GM19239 (cell line): ENCODE measurements at regions not wholly inside any gene's neighbourhood (a gene's known extent, or its start where the extent isn't known, plus 50 kb on each side); places are given as distances from the start of the nearest gene placed in this dataset.
A peak's percentile ranks its signal among the peaks of the same experiment; 100 is the strongest.
"Not testable (repeated sequence)": the region's sequence is repeated elsewhere in the genome, so short reads cannot be mapped to it uniquely, and the experiment has no call there.

Experiments
- DNase-seq: peaks from one replicate; pipeline ENCODE4 v3.0.0; 2011; ENCODE audit warnings: low spot score; ENCODE audit not compliant: insufficient read length
- FAIRE-seq: peaks from 2 replicates; lab custom pipeline; 2011; peaks lifted over from hg19 to GRCh38; lab: Jason Lieb, UNC

GRCh38 chr20:1727303-1727702 lies 69.7 kb upstream of the SIRPG start:
- DNase-seq, FAIRE-seq: not testable (repeated sequence)

DNA sequence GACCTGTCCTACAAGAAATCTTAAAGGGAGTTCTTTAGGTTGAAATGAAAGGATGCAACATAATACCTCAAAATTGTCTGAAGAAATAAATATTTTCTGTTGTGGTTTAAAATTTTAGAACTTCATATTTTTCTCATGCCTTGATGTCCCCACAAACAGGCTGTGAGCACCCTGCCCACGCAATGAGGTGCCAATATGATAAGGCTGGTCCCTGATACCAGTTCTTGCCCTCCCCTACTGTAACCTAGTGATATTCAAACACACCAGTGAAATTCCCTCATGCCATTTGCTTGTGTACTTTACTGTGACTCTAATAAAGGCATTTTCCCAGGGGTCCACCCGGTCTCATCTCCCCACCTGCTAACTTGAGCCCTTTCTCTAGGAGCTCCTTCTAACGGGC lies 67.3 kb upstream of the SIRPG start:
- DNase-seq (no peak), FAIRE-seq (no peak)

GRCh38 chr20:1722513-1723050 lies 65.0 kb upstream of the SIRPG start:
- no peak for DNase-seq
- no peak for FAIRE-seq

- DNase-seq: peak; percentile 40
These were observed 64.3 kb upstream of the SIRPG start for GRCh38 chr20:1721687-1722512.

DNA sequence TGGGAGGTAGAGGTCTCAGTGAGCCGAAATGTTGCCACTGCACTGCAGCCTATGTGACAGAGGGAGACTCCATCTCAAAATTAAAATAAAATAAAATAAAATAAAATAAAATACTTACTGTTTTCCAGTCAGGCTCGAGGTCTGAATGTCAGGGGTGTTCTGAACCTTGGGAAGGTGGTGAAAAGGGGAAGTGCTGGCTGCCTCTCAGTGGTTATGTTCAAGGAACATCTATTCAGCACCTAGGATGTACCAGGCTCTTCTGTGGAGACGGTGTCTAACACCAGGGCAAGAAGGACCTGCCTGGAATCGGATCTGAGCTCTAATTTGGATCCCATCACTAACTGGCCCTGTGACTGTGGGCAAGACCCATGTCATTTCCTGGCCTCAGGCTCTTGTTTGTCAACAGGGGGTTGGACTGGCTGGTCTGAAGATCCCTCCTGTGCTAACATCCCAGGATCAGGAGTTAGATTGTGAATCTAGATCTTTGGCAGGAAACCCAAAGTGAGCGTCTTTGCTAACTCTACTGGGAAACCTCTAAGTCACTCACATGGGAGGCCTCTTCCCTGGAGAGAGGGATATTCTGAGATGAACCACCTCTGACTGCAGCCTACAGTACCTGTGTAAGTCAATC lies 63.4 kb upstream of the SIRPG start:
- FAIRE-seq: no peak
- no peak for DNase-seq

More at GRCh38 chr20:1721687-1722512, 64.3 kb upstream of the SIRPG start:
- peak; percentile 81 for FAIRE-seq

DNA sequence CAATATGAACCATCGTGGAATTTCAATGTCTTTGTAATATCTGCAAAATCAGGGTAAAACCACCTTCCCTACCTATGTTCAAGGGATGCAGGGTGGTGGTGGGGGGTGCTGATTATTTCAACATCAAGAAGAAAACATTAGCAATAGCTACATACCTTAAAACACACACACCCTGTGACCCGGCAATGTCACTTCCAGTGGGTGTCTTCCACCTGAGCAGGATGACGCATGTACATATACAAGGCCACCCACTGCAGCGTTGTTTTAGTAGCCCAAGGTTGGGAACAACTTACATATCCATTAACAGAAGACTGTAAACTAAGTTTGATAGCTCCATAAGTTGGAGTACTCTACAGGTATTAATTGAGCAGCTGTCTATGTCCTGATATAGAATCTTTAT lies 62.6 kb upstream of the SIRPG start:
- DNase-seq: no peak
- FAIRE-seq: no peak

GRCh38 chr20:1718604-1719384 lies 61.2 kb upstream of the SIRPG start:
- no peak for DNase-seq
- no peak for FAIRE-seq

DNA sequence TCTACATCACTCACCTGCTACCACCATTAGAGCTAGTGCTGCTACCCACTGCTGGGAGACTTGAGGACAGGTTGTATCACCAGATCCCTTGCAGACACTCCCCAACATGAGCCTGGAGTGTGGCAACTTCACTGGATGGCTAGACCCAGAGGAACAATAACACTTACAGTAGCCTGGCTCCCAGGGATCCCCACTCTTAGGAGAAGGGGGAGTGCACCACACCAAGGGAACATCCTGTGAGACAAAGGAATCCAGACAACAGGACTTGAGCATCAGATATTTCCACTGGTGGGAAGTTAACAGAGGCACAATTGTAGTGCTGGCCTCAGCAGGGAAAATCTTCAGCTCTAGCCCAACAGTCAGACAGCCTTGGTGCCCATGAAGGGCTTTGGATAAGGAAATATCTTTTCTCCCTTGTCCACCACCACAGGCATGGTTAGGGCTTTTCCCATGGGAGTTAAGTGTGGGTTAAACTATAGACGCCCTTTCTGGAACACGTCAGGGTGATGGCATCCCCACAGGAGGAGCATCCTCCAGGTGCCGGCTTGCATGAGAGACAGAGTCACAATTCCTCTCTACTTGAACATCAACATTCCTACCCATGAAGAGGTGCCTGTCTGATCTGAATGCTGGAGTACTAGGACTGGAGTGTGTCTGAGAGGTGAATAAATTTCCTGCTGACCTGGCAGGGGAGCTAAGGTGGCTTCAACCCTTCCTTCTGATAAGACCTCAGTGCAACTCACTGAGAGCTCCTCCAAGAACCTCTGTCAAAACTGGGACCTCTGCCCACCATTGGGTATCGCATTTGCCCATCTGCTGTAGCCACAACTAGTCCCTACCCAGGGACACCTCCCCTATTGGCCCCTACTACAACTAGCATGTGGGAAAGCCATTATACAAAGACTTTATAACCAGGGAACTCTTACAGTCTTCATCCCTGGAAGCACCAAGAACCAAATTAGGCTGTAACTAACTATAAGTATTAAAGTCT lies 55.4 kb upstream of the SIRPG start:
- no peak for FAIRE-seq
- no peak for DNase-seq

DNA sequence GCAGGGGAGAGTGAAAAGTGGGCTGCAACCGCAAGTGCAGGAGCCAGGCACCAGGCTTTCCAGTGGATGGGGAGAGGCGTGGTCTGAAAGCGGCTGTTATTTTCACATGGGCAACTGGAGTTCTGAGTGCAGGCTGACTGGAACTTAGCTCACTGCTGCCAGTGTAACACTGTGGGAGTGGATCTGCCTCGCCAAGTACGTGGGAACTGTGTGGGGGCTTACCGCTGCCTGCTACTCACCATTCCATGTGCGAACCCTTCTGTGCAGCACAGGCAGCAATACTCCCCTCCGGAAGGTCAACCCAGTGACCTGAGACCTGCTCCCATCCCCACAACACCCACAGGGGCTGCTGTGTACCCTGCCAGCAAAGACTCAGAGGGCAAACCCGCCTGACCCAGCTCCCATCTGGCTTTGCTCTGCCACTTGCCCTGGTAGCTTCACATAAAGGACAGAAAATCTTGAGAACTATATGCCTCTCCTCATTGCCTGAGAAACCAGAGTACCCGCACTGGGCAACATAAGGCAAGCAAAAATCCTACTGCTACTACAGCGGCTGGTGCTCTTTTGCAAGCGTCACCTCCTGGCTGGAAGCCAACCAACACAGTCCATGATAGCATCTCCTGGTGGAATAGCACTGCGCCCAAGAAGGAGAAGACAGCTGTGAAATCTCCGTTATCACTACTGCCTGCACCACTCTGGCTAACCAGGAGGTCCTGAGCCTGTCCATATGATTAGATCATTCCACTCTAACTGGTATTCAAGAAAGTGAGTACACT lies 54.4 kb upstream of the SIRPG start:
- DNase-seq (no peak), FAIRE-seq (no peak)

- FAIRE-seq: no peak
These were observed 53.7 kb upstream of the SIRPG start for GRCh38 chr20:1711266-1711665.

DNA sequence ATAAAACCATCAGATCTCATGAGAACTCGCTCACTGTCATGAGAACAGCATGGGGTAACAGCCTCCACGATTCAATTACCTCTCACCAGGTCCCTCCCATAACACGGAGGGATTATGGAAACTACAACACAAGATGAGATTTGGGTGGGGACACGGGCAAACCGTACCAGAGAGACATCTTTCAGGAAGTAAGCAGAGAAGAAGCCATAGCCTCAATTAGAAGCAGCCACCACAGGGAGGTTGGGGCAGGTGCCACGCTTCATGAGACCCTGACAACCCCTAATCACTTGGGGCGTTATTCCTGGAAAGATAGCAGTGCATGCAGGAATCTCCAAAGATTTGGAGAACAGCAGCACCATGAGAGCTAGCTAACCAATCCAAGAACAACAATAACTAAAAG lies 52.9 kb upstream of the SIRPG start:
- DNase-seq (no peak), FAIRE-seq (no peak)

More at GRCh38 chr20:1711266-1711665, 53.7 kb upstream of the SIRPG start:
- DNase-seq: no peak

GRCh38 chr20:1707588-1708449 lies 50.2 kb upstream of the SIRPG start:
- DNase-seq: no peak

More at GRCh38 chr20:1707588-1708449, 50.2 kb upstream of the SIRPG start:
- FAIRE-seq: no peak
